Astrocyte of the spinal cord (primary cell): ENCODE measurements at regions not wholly inside any gene's neighbourhood (a gene's known extent, or its start where the extent isn't known, plus 50 kb on each side); places are given as distances from the start of the nearest gene placed in this dataset.

Experiments used
- DNase-seq: peaks from one replicate; pipeline ENCODE4 v3.0.0; 2011; ENCODE audit warnings: low read depth, low spot score
- H3K4me3 ChIP-seq: 2 replicates; pipeline ENCODE4 v1.5.1; 2011; ENCODE audit warnings: low read depth, mild to moderate bottlenecking, low read length, moderate library complexity
- in situ Hi-C: cut with HindIII; loops from 2 replicates; pipeline ENCODE4 v1.10.0; 2017; ENCODE audit warnings: low sequenced_read_pairs
- TF ChIP-seq, protein P1 (sequence below): IDR thresholded peaks from 2 replicates; pipeline ENCODE4 v1.5.1; 2012; ENCODE audit warnings: low read depth, mild to moderate bottlenecking, low read length, inconsistent platforms

DNA sequence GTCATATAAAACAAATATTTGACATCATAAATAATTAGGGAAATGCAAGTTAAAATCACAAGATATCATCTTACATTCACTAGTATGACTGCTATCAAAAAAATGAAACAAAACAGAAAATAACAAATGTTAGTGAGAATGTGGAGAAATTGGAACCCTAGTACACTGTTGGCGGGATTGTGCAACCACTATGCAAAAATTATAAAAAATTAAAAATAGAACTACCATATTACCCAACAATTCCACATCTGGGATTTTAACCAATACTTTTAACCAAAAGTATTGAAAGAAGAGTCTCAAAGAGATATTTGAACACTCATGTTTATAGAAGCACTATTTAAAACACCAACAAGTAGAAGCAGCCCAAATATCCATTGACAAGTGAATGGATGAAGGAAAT, 797.2 kb upstream of the ADAMTS5 start:
- TF ChIP-seq, protein P1, sequence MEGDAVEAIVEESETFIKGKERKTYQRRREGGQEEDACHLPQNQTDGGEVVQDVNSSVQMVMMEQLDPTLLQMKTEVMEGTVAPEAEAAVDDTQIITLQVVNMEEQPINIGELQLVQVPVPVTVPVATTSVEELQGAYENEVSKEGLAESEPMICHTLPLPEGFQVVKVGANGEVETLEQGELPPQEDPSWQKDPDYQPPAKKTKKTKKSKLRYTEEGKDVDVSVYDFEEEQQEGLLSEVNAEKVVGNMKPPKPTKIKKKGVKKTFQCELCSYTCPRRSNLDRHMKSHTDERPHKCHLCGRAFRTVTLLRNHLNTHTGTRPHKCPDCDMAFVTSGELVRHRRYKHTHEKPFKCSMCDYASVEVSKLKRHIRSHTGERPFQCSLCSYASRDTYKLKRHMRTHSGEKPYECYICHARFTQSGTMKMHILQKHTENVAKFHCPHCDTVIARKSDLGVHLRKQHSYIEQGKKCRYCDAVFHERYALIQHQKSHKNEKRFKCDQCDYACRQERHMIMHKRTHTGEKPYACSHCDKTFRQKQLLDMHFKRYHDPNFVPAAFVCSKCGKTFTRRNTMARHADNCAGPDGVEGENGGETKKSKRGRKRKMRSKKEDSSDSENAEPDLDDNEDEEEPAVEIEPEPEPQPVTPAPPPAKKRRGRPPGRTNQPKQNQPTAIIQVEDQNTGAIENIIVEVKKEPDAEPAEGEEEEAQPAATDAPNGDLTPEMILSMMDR = no peak
- H3K4me3 ChIP-seq = no peak overlapping the region
- no peak for DNase-seq
- in situ Hi-C loops = no loop called here

DNA sequence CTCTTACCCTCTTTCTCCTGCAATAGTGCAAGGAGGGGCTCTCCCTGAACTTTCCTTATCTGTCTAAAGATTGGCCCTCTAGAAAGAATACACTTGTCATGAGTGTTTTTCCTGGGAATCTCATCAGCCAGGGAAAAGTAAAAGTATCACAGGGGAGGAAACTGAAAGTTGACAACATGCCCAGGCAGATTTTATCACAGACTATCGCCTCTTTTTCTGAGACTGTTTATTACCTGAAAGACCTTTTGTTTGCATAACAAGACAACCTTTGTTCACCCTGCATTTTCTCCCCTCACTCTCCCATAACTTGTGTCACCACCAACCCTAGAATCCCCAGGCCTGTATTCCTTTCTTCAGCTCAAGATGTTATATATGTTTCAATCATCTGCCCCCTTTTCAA, 794.7 kb upstream of the ADAMTS5 start:
- no peak overlapping the region for H3K4me3 ChIP-seq
- in situ Hi-C loops = no loop called here
- DNase-seq = no peak
- TF ChIP-seq, protein P1 = no peak

DNA sequence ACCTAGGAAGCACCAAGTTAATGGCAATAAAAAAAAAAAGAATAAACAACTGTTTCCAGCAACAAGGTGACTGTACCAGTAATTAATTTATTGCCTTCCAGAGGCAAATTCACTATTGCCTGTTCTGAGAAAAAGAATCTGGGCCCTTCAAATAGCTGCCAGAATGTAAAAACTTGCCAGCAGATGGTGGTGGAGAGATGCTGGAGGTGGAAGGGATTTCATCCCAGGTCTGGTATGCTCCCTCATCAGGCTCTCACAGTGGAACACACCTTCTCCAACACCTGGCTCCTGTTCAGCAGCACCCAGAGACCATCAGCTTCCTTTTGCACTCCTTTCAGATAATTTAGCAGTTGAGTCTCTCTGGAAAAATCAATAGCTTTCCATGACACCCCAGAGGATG, 792.9 kb upstream of the ADAMTS5 start:
- TF ChIP-seq, protein P1 = no peak
- in situ Hi-C loops = no loop called here
- DNase-seq = no peak
- H3K4me3 ChIP-seq = no peak overlapping the region

DNA sequence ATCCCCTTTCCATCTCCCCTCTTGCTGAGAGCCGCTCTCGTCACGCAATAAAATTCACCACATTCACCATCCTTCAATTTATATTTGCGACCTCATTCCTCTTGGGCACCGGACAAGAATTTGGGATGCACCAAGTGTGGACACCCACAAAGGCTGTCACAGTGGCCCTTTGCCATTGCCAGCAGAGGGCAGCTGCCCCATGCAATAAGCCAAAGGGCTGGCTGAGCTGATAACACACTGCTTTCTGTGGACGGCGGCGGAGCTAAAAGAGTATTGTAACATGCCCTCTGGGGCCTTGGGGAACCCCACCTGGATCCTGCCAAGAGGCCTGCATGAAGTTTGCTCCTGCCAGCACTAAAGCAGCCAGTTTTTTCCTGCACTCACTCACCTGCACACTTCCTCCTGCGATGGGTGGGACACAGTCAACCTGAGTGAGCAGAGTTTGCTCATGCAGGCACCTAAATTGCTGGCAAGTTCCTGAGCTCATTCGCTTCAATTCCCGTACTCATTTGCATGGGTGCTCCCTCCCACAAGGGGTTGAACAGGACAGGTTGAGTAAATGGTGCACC, 792.3 kb upstream of the ADAMTS5 start:
- no peak for DNase-seq
- no peak overlapping the region for H3K4me3 ChIP-seq
- TF ChIP-seq, protein P1 = peak; percentile 19
- in situ Hi-C loops = no loop called here

DNA sequence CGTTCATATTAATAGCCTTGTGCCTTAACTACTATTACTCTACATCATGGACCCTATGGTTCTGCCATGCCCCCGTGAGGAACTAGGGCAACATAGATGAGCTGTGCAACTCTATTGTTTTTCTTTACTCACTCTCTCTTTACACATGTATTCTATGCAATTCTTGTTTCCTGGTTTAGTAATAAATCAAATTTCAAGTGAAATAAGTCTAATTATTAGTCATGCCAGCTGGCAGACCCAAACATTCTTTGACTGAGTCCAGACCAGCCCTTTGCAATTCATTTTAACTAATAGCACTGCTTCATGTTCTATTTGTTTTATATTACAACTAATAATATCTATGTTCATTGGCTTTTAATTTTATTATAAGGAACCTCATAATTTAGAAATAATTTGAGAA, 789.3 kb upstream of the ADAMTS5 start:
- in situ Hi-C loops = no loop called here
- no peak for DNase-seq
- H3K4me3 ChIP-seq = no peak overlapping the region
- TF ChIP-seq, protein P1 = no peak

DNA sequence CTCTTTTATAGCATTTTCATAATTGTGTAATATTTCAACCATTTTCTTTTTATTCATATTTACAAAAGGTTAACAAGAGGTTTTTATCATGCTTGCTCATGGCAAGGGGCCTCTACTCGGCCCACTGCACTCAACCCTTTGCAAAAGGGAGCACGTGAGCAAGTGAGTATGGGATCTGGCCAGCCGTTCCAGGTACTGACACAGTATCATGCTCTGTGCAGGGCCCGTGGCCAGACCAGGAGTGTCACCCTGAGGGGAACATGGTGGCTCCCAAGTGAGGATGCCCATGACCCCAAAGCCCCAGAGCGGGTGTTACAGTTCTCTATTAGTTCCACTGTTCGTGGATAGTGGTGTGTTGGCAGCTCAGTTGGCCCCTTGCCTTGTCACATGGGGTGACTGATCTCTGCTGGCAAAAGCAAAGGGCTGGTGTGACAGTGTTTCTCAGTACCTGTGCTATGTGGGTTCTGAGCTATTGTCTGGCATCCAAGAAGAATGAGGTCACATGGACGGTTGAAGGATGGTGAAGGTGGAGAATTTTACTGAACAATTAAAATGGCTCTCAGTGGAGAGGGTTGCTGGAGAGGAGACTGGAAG, 777.2 kb upstream of the ADAMTS5 start:
- TF ChIP-seq, protein P1 = no peak
- in situ Hi-C loops = no loop called here

DNA sequence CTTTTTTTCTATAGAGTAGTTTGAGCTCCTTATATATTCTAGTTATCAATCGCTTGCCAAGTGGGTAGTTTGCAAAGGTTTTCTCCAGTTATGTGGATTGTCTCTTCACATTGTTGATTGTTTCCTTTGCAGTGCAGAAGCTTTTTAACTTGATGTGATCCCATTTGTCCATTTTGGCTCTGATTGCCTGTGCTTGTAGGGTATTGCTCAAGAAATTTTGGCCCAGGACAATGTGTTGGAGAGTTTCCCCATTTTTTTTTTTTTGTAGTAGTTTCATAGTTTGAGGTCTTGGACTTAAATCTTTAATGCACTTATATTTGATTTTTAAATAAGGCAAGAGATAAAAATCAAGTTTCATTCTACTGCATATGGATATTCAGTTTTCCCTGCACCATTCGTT, 774.8 kb upstream of the ADAMTS5 start:
- no peak overlapping the region for H3K4me3 ChIP-seq
- no peak for DNase-seq
- TF ChIP-seq, protein P1 = no peak
- in situ Hi-C loops = no loop called here

More for the DNA sequence above, 777.2 kb upstream of the ADAMTS5 start:
- DNase-seq = no peak
- no peak overlapping the region for H3K4me3 ChIP-seq
